Anterior cingulate cortex (tissue), 58 donors: ENCODE measurements at regions not wholly inside any gene's neighbourhood (a gene's known extent, or its start where the extent isn't known, plus 50 kb on each side); places are given as distances from the start of the nearest gene placed in this dataset.

Experiments
- DNase-seq, 58 donors: peaks; one replicate each; lab custom pipeline; 2025; lab: John Stamatoyannopoulos, UW

GRCh38 chr16:85300406-85300968 is 188.2 kb upstream of the CIBAR2 start:
- no peak for DNase-seq

- no peak for DNase-seq
Measured at GRCh38 chr16:85301231-85301630, 189.0 kb upstream of the CIBAR2 start.

GRCh38 chr16:85302018-85302847 is 190.0 kb upstream of the CIBAR2 start:
- no peak for DNase-seq

DNA sequence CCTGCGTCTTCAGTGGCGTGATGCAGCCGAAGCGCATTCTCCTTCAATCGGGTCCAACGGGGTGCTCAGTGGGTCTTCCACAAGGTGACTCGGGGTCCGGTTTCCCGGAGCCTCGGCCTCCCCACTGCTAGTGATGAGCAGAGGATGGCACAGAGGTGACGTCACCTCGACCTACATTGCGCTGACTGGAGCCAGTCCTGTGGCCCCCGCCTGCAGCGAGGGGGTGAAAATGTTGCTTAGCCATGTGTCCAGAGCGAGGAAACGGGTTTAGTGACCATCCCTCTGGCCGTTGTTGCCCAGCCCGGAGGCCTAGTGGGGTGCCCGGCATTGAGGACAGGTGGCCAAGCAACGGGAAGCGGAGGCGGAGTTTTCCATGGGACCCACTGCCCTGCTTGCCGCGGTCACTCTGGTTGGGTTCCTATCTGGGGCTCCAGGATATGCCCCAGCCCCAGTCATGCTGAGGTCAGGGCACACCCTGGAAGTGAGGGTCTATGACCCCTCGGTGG is 190.6 kb upstream of the CIBAR2 start:
- DNase-seq = no peak

DNA sequence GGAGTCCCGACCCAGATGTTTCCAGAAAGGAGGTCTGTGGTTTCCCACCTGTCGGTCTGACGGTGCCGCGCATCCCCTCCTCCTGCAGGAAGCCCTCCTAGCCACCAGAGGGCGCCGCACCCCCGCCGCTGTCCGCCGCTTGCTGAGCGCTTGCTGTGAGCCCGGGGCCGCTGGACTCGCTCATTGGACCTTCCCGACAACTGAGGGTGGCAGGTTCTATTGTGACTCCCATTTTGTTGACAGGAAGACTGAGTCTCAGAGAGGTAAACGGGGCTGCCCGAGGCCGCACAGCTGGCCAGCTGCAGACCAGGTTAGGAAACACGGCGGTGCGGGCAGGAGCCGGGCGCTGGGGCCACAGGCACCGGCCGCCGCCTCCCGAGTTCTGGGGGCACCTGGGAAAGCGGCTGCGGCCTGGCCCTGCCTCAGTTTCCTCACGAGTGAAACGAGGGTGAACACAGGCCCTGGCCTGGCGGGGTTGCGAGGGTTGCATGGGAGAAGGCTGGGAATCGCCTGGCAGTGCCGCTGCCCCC is 191.1 kb upstream of the CIBAR2 start:
- peak in 35 of 58 donors; percentile 7 to 67 (median 35) for DNase-seq

GRCh38 chr16:85304337-85304736 is 192.1 kb upstream of the CIBAR2 start:
- DNase-seq = no peak

DNA sequence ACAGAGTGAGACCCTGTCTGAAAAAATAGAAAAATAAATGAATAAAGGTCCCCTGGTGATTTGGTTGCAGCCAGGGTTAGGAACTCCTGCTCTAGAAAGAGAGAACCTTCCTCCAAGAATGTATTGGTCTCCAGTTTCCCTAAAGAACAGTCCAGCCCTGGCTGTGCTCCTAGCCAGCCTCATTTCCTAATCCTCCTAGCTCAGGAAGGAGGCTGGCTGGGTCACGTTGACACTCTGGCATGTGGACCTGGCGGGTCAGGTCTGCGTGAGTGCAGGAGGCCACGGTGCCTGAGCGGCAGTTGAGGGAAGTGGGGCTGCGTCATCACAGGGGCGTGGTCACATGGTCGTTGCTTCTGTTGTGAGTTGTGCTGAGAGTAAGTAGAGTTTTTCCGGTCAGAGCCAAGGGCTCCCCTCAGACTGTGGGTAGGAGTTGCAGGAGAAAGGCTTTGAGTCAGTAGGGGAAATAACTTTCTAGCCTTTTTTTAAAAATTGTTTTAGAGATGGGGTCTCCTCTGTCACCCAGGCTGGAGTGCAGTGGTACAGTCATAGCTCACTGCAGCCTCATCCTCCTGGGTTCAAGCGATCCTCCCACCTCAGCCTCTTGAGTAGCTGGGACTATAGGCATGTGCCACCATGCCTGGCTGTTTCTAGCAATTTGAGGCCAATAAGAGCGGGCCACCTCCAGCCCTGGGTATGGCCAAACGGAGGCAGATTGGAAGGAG is 194.0 kb upstream of the CIBAR2 start:
- peak in 37 of 58 donors; percentile 13 to 68 (median 29) for DNase-seq

DNA sequence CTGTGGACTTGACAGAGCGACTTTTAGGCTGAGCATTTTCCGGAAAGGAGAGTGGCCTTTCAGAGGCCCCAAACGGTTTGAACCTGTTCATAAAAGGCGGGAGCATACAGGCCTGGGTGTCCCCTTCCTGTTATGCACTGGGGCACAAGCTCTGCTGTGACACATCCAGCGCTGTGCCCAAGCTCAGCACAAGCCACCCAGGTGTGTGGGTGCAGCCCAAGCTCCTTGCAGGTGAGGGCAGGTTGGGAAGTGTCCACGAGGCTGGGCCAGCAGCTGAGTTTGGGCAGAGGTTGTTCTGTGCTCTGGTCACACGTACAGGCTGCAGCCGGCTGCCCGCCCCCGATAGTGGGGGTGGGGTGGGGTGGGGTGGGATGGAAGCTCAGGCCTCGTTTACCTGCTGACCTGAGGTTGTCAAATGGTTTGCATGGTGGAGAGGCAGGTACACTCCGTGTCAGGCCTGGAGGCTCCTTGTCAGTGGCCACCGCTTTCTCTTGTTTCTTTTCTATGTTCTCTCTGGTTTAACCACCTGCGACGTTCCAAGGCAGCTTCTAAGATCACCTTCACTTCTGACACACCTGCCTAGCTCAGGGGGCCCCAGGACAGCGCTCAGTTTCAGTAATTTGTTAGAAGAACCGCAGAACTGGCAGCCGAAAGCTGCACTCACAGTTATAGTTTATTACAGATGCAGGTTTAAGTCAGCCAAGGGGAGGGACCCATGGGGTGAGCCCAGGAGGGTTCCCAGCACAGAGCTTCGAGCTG is 194.7 kb upstream of the CIBAR2 start:
- no peak for DNase-seq

DNA sequence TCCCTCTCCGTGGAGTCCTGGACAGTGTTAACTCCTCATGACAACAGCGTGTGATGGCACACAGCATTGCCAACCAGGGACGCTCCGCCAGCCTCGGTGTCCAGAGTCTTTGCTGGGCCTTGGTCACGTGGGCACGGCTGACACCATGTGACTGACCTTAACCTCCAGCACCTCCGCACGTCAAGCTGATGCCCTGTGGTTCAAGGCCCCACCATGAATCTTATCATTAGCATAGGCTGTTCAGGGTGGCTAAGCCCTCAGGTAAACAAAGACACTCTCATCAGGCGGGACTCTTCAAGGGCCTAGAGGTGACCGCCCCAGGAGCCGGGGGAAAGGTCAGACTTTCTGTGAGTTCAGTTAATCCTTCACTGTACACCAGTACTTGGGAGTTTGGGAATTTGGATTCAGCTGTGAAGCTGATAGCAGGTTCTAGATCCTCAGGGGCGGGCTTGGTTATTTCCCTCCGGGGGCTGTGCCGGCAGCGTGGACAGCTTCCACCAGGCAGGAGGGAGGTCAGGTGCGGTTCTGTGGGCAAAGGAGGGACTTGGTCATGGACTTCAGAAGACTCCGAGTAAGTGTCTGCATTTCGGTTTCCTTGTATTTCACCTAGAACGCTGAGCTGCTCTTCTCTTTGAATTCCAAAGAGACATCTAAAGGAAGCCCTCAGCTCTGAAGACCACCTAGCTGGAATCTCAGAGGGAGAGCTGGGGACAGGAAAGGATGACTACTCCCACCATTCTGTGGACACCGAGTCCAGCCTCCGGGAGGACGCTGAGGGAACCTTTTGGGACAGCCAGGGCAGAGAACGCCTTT is 195.5 kb upstream of the CIBAR2 start:
- no peak for DNase-seq

DNA sequence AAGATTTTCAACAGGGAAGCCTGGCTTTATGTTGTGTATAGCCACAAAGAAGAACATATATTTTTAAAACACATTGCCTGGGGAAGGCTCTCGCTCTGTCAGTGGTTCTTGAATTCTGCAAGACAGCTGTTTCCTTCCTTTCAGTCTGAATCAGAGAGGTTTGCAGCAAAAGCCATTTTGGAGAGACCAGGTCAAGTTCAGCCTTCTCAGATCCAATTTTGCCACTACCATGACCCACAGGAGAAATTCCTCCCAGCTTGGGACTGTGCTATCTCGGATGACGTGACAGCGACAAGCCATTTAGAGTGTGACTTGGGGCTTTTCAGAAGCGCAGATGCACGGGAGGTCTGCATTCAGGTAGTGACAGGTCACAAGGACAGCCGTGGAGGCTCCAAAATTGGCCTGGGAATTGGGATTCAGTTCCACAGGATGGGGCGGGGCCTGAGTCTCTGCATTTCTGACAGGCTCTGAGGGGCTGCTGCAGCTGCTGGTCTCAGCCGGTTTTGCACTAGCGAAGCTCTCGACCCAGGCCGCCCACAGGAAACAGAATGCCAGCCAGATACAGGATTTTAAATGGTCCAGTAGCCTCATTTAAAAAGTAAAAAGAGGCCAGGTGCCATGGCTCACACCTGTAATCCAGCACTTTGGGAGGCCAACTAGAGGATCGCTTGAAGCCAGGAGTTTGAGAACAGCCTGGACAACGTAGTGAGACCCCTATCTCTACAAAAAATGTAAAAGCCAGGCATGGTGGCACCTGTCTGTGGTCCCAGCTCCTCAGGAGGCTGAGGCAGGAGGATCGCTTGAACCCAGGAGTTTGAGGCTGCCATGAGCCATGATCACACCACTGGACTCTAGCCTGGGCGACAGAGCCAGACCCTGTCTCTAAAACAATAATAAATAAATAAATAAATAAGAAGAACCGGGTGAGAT is 196.6 kb upstream of the CIBAR2 start:
- peak in 1 of 58 donors; percentile 32 for DNase-seq

- DNase-seq = peak in 57 of 58 donors; percentile 32 to 98 (median 84)
Measured at GRCh38 chr16:85309656-85310587, 197.7 kb upstream of the CIBAR2 start.

GRCh38 chr16:85310868-85311585 is 198.8 kb upstream of the CIBAR2 start:
- DNase-seq = peak in 4 of 58 donors; percentile 26 to 40 (median 34)

DNA sequence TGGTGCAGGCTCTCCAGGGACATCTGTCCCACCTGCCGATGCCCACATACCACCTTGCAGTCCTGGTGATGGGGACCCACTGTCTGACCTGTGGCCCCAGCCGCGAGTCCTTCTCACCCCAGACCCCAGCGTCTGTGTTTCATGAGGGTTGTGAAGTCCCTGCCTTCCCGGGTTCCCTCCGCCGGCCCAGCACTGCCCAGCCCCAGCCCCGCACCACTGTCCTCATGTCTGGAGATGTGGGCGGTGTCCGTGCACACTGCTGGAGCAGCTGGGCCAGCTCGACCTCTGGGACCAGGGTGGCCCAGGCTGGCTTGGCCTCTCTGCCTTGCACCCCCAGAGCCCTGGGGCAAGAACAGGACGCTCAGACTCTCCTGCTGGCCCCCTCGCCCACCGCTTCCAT is 199.5 kb upstream of the CIBAR2 start:
- DNase-seq = no peak

DNA sequence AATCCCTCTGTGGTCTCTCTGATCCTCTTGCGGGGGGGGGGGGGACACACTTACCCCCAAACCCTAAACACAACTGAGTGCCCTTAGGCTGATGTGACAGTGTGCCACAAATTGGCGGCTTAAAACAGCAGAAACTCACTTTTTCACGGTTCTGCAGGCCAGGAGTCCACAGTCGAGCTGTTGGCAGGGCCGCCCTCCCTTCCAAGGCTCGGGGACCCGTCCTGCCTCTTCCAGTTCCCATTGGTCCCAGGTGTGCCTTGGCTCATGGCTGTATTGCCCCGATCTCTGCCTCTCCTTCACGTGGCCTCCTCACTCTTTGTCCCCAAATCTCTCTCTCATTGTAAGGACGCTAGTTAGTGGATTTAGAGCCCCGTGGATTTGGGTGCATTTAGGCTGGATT is 199.9 kb upstream of the CIBAR2 start:
- no peak for DNase-seq

GRCh38 chr16:85312642-85313525 is 200.6 kb upstream of the CIBAR2 start:
- DNase-seq = peak in 1 of 58 donors; percentile 51
